SK-N-SH (cell line): ENCODE measurements at regions not wholly inside any gene's neighbourhood (a gene's known extent, or its start where the extent isn't known, plus 50 kb on each side); places are given as distances from the start of the nearest gene placed in this dataset.

Experiments
- CTCF ChIA-PET: fragments of 300-600, 350-600 bp; formaldehyde crosslinking; extraction: SDS; loops from one replicate; lab custom pipeline; 2021; lab: Yijun Ruan, JAX
- POLR2A ChIA-PET: fragments of 350-600 bp; sonication (Branson Sonifier 250); formaldehyde crosslinking; extraction: SDS; loops from one replicate; lab custom pipeline; 2020; ENCODE audit warnings: antibody characterized with exemption, inconsistent platforms; lab: Yijun Ruan, JAX
- DNase-seq: peaks from one replicate; pipeline ENCODE4 v3.0.0; 2012
- H2AFZ ChIP-seq: fragments of 200-600 bp; sonication (generic); 2 replicates; pipeline ENCODE4 v1.8.1; 2016; ENCODE audit warnings: antibody characterized with exemption, mild to moderate bottlenecking, low read depth
- H3F3A ChIP-seq: fragments of 200-600 bp; sonication (generic); replicated peaks from 2 replicates; pipeline ENCODE3; 2016; ENCODE audit warnings: antibody characterized with exemption, mild to moderate bottlenecking; ENCODE audit not compliant: insufficient read depth
- H3K27ac ChIP-seq, 2 experiments: fragments of 200-500 bp in 1 of 2; fragments of 200-600 bp in 1 of 2; sonication (Bioruptor generic) in 1 of 2; sonication (generic), shearing (Covaris generic) in 1 of 2; 2 replicates each; pipeline versions ENCODE4 v1.5.1 to v1.6.1; 2014 to 2016; ENCODE audit warnings: low read depth in 2 of 2, inconsistent platforms in 1 of 2, low read length in 1 of 2, mild to moderate bottlenecking in 1 of 2, mixed read lengths in 1 of 2
- H3K27me3 ChIP-seq: fragments of 200-600 bp; sonication (generic), shearing (Covaris generic); 2 replicates; pipeline ENCODE4 v1.6.1; 2016; ENCODE audit warnings: mixed run types; ENCODE audit not compliant: insufficient read depth
- H3K36me3 ChIP-seq, 2 experiments: fragments of 200-500 bp in 1 of 2; fragments of 200-600 bp in 1 of 2; sonication (Bioruptor generic) in 1 of 2; sonication (generic) in 1 of 2; replicated peaks in 1 of 2; 2 replicates each; pipeline versions ENCODE3 to v1.5.1; 2014 to 2016; ENCODE audit warnings: low read length in 1 of 2, mild to moderate bottlenecking in 1 of 2; ENCODE audit not compliant: insufficient read depth in 2 of 2, control insufficient read depth in 1 of 2
- H3K4me1 ChIP-seq, 2 experiments: fragments of 200-500 bp in 1 of 2; fragments of 200-600 bp in 1 of 2; sonication (Bioruptor generic) in 1 of 2; sonication (generic), shearing (Covaris generic) in 1 of 2; 2 replicates each; pipeline versions ENCODE4 v1.5.1 to v1.6.1; 2014 to 2016; ENCODE audit warnings: low read depth in 1 of 2, low read length in 1 of 2, mixed run types in 1 of 2; ENCODE audit not compliant: insufficient read depth in 2 of 2, control insufficient read depth in 1 of 2
- H3K4me2 ChIP-seq: fragments of 200-600 bp; sonication (generic), shearing (Covaris generic); 2 replicates; pipeline ENCODE4 v1.6.1; 2017; ENCODE audit warnings: mixed run types
- H3K4me3 ChIP-seq, 2 experiments: fragments of 200-500 bp in 1 of 2; fragments of 200-600 bp in 1 of 2; sonication (Bioruptor generic) in 1 of 2; sonication (generic), shearing (Covaris generic) in 1 of 2; 2 replicates each; pipeline versions ENCODE4 v1.5.1 to v1.8.1; 2014 to 2016; ENCODE audit warnings: low read depth in 2 of 2, inconsistent platforms in 1 of 2, low read length in 1 of 2, mild to moderate bottlenecking in 1 of 2, mixed read lengths in 1 of 2, moderate library complexity in 1 of 2
- H3K79me2 ChIP-seq: fragments of 200-600 bp; sonication (generic); 2 replicates; pipeline ENCODE4 v1.8.1; 2017; ENCODE audit warnings: mild to moderate bottlenecking; ENCODE audit not compliant: insufficient read depth
- H3K9ac ChIP-seq: fragments of 200-600 bp; sonication (generic); 2 replicates; pipeline ENCODE4 v1.6.1; 2017; ENCODE audit warnings: mixed run types
- H3K9me2 ChIP-seq: fragments of 200-600 bp; sonication (generic); 2 replicates; pipeline ENCODE4 v1.6.1; 2017; ENCODE audit warnings: mixed run types
- H3K9me3 ChIP-seq: fragments of 200-600 bp; sonication (generic); 2 replicates; pipeline ENCODE4 v1.6.1; 2017; ENCODE audit warnings: mixed run types, mild to moderate bottlenecking, moderate library complexity
- H4K20me1 ChIP-seq: fragments of 200-600 bp; sonication (generic); 2 replicates; pipeline ENCODE4 v1.6.1; 2017; ENCODE audit warnings: mild to moderate bottlenecking, mixed run types; ENCODE audit not compliant: insufficient read depth
- EZH2phosphoT487 ChIP-seq: fragments of 200-600 bp; sonication (generic); IDR thresholded peaks from 2 replicates; pipeline ENCODE4 v1.6.1; 2017; ENCODE audit warnings: low read depth, mixed run types, mild to moderate bottlenecking, antibody characterized with exemption, moderate library complexity, borderline replicate concordance
- JUND ChIP-seq: IDR thresholded peaks from 2 replicates; pipeline ENCODE4 v1.4.0; 2012
- MXI1 ChIP-seq: IDR thresholded peaks from 2 replicates; pipeline ENCODE4 v1.6.1; 2012; ENCODE audit warnings: mild to moderate bottlenecking, low read depth, low read length, improper control_type of control experiment
- NFIC ChIP-seq: IDR thresholded peaks from 2 replicates; pipeline ENCODE4 v1.4.0; 2012; ENCODE audit warnings: borderline replicate concordance
- RAD21 ChIP-seq: IDR thresholded peaks from 2 replicates; pipeline ENCODE4 v1.6.1; 2012; ENCODE audit warnings: mild to moderate bottlenecking, low read length
- RCOR1 ChIP-seq: fragments of 150-350 bp; IDR thresholded peaks from 2 replicates; pipeline ENCODE4 v1.6.1; 2017; ENCODE audit warnings: antibody characterized with exemption, low read length
- RFX5 ChIP-seq: IDR thresholded peaks from 2 replicates; pipeline ENCODE4 v1.6.1; 2012; ENCODE audit warnings: mild to moderate bottlenecking, improper control_type of control experiment, low read length
- WGBS: methylation state at CpG from one replicate; pipeline ENCODE4 v1.1.6; 2017; ENCODE audit warnings: low lambda C conversion rate; 5-methylcytosine and 5-hydroxymethylcytosine counted together
- TF ChIP-seq, protein P1 (sequence below): IDR thresholded peaks from 2 replicates; pipeline ENCODE4 v1.4.0; 2012; ENCODE audit warnings: low read depth, borderline replicate concordance
- TF ChIP-seq, protein P2 (sequence below): fragments of 150-350 bp; IDR thresholded peaks from 2 replicates; pipeline ENCODE4 v1.6.1; 2016; ENCODE audit warnings: mild to moderate bottlenecking, low read depth, low read length

DNA sequence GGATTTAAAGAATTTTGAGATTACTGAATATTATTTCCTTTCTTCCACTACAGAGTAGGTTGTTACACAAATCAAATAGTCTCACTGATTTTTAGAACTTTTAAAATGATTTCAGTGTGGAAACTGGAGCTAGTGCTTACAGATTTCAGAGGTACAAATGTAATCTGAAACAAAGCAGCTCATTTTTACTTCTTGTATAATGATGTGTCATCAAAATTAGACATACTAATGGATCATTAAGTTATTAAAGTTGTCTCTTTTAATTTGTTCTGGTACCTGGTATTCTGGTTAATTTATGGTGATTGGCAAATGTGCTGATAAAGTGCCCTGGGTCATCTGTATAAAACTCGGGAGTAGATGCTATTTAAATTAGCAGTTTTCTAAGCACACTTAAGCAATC is 1528.3 kb downstream of the RPA4 start:
- H3K79me2 ChIP-seq: no peaks in the 10 kb centered on the region
- no peaks in the 10 kb centered on the region for H3F3A ChIP-seq
- no peak for DNase-seq
- H2AFZ ChIP-seq: no peak overlapping the region
- no peaks in the 10 kb centered on the region for H3K36me3 ChIP-seq
- no peak overlapping the region for H3K4me2 ChIP-seq
- H4K20me1 ChIP-seq: no peaks in the 10 kb centered on the region
- 0% methylated on average over 1 of the region's 1 CpG for WGBS
- H3K4me1 ChIP-seq: no peaks in the 10 kb centered on the region
- no peak for TF ChIP-seq NFIC
- H3K27me3 ChIP-seq: no peaks in the 10 kb centered on the region
- no peak overlapping the region for H3K27ac ChIP-seq
- H3K9me2 ChIP-seq: no peaks in the 10 kb centered on the region
- H3K9me3 ChIP-seq: no peaks in the 10 kb centered on the region
- H3K4me3 ChIP-seq: no peak overlapping the region
- no peak overlapping the region for H3K9ac ChIP-seq
- POLR2A ChIA-PET: no interaction called here
- CTCF ChIA-PET: no interaction called here

DNA sequence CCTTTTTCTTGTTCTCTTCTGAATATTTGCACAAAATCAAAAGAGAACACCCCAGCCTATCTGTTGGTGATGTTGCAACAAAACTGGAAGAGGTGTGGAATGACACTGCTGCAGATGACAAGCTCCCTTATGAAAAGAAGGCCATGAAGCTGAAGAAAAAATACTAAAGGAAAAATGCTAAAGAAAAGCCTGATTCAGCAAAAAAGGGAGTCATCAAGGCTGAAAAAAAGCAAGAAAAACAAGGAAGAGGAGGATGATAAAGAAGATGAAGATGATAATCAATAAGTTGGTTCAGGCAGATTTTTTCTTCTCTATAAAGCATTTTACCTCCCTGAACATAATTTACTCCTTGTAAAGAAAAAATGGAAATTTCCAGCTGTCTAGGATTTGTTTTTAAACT is 1538.8 kb downstream of the RPA4 start:
- CTCF ChIA-PET: no interaction called here
- H4K20me1 ChIP-seq: no peaks in the 10 kb centered on the region
- H3K9me3 ChIP-seq: no peaks in the 10 kb centered on the region
- no peak overlapping the region for H3K4me3 ChIP-seq
- TF ChIP-seq RFX5 (no peak), EZH2phosphoT487 (no peak), JUND (no peak)
- TF ChIP-seq, all 33 proteins: peak for 0
- no peak overlapping the region for H3K4me2 ChIP-seq
- no peak for DNase-seq
- no peaks in the 10 kb centered on the region for H3K36me3 ChIP-seq
- H3K9me2 ChIP-seq: no peaks in the 10 kb centered on the region
- no peaks in the 10 kb centered on the region for H3K4me1 ChIP-seq
- no peaks in the 10 kb centered on the region for H3K79me2 ChIP-seq
- H3K27ac ChIP-seq: no peak overlapping the region
- no peaks in the 10 kb centered on the region for H3K27me3 ChIP-seq
- no peak overlapping the region for H2AFZ ChIP-seq
- H3F3A ChIP-seq: no peaks in the 10 kb centered on the region
- no peak overlapping the region for H3K9ac ChIP-seq
- POLR2A ChIA-PET: no interaction called here

DNA sequence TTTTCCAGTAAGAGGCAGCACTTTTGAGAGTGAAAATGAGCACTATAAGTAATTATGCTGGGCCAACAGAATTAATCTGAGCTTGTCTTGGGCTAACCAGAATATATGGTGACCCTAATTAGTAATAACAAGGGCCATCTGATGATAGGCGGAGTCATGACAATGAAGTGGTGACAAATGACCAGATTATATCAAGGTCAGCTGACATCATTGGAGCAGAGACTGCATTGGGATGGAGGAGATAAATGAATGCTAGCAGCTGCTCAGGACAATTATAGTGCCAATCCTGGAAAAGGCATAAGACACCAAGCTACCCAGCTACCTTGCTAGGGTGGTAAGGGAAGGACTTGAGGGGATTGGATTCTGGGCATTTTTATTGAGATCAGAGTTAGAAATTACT is 1548.7 kb downstream of the RPA4 start:
- H3K27me3 ChIP-seq: no peaks in the 10 kb centered on the region
- POLR2A ChIA-PET: no interaction called here

More for the DNA sequence above, 1548.7 kb downstream of the RPA4 start:
- Histone ChIP-seq H3K4me1 (no peaks in the 10 kb centered on the region), H3K4me2 (no peak overlapping the region), H3K36me3 (no peaks in the 10 kb centered on the region), H3K27ac (no peak overlapping the region), H3K9ac (no peak overlapping the region), H3K4me3 (no peak overlapping the region), H4K20me1 (no peaks in the 10 kb centered on the region), H2AFZ (no peak overlapping the region), H3K9me3 (no peaks in the 10 kb centered on the region), H3K79me2 (no peaks in the 10 kb centered on the region), H3K9me2 (no peaks in the 10 kb centered on the region), H3F3A (no peaks in the 10 kb centered on the region)
- DNase-seq: peak; percentile 1
- CTCF ChIA-PET: no interaction called here
- TF ChIP-seq RCOR1: no peak
- no peak for TF ChIP-seq EZH2phosphoT487
- TF ChIP-seq, protein P1, sequence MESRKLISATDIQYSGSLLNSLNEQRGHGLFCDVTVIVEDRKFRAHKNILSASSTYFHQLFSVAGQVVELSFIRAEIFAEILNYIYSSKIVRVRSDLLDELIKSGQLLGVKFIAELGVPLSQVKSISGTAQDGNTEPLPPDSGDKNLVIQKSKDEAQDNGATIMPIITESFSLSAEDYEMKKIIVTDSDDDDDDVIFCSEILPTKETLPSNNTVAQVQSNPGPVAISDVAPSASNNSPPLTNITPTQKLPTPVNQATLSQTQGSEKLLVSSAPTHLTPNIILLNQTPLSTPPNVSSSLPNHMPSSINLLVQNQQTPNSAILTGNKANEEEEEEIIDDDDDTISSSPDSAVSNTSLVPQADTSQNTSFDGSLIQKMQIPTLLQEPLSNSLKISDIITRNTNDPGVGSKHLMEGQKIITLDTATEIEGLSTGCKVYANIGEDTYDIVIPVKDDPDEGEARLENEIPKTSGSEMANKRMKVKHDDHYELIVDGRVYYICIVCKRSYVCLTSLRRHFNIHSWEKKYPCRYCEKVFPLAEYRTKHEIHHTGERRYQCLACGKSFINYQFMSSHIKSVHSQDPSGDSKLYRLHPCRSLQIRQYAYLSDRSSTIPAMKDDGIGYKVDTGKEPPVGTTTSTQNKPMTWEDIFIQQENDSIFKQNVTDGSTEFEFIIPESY: no peak
- TF ChIP-seq MXI1: no peak
- TF ChIP-seq, protein P2, sequence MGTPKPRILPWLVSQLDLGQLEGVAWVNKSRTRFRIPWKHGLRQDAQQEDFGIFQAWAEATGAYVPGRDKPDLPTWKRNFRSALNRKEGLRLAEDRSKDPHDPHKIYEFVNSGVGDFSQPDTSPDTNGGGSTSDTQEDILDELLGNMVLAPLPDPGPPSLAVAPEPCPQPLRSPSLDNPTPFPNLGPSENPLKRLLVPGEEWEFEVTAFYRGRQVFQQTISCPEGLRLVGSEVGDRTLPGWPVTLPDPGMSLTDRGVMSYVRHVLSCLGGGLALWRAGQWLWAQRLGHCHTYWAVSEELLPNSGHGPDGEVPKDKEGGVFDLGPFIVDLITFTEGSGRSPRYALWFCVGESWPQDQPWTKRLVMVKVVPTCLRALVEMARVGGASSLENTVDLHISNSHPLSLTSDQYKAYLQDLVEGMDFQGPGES: no peak
- no peak for TF ChIP-seq RAD21
- WGBS: 4% methylated on average over 1 of the region's 1 CpG
